ENCODE measurements at regions not wholly inside any gene's neighbourhood (a gene's known extent, or its start where the extent isn't known, plus 50 kb on each side); places are given as distances from the start of the nearest gene placed in this dataset.

DNA sequence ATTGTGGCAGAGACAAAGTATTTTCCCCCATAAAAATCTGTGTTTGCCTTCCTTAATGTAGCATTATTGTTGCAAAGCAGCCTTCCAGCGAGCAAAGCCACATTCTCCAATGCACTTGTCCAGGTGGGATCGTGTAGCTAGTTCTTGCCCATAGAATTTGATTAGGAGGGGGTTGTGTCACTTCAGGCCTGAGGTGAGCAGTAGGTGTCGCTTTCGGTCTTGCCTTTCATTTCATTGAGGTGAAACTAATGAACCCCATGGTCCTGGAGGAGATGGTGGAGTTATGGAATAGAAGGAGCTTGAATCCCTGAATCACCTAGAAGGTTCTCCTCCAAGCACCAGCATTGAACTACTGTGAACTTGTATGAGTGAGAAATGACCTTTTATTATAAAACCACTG, 318.9 kb upstream of the PBX1 start:
- Mint-ChIP-seq H3K9me3 (peaks cover 7% of the 10 kb centered on the region), H3K4me3 (no peak overlapping the region), H3K27me3 (no peaks in the 10 kb centered on the region), H3K4me1 (no peaks in the 10 kb centered on the region), H3K27ac (no peak overlapping the region), H3K36me3 (ENCODE audit: low read depth) (no peaks in the 10 kb centered on the region)
- ChIA-PET CTCF (no interaction called here), POLR2A (no interaction called here)
- TF ChIP-seq, protein P1, sequence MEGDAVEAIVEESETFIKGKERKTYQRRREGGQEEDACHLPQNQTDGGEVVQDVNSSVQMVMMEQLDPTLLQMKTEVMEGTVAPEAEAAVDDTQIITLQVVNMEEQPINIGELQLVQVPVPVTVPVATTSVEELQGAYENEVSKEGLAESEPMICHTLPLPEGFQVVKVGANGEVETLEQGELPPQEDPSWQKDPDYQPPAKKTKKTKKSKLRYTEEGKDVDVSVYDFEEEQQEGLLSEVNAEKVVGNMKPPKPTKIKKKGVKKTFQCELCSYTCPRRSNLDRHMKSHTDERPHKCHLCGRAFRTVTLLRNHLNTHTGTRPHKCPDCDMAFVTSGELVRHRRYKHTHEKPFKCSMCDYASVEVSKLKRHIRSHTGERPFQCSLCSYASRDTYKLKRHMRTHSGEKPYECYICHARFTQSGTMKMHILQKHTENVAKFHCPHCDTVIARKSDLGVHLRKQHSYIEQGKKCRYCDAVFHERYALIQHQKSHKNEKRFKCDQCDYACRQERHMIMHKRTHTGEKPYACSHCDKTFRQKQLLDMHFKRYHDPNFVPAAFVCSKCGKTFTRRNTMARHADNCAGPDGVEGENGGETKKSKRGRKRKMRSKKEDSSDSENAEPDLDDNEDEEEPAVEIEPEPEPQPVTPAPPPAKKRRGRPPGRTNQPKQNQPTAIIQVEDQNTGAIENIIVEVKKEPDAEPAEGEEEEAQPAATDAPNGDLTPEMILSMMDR (IDR thresholded peaks at IDR 0.05): no peak
- ATAC-seq (ENCODE audit: low read depth) (no peak), DNase-seq (no peak)
- intact Hi-C loops (cut with micrococcal nuclease): no loop called here

DNA sequence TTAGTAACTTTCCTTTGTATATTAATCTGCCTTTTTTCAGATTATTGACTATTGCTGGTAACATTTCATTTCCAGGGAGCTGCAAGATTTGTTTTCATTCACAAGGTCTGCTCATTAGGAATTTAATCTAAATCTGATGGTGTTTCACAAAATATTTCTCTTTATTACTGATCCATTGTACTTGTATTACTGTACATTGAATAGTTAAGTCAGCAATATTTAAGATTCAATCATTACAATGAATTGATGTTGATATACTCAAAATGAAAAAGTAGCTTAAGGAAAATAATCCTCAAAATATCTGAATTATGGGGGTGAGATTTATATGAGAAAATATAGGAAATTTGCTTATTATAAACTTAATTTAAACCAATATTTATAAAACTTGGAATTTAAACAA, 308.6 kb upstream of the PBX1 start:
- CTCF ChIA-PET: no interaction called here
- POLR2A ChIA-PET: no interaction called here
- H3K4me3 Mint-ChIP-seq: no peak overlapping the region
- no peaks in the 10 kb centered on the region for H3K4me1 Mint-ChIP-seq
- TF ChIP-seq, protein P1 (IDR thresholded peaks at IDR 0.05): no peak
- DNase-seq: no peak
- intact Hi-C loops (cut with micrococcal nuclease): no loop called here
- ATAC-seq (ENCODE audit: low read depth): no peak
- H3K27me3 Mint-ChIP-seq: no peaks in the 10 kb centered on the region
- H3K27ac Mint-ChIP-seq: no peak overlapping the region
- H3K9me3 Mint-ChIP-seq: peaks cover 19% of the 10 kb centered on the region
- no peaks in the 10 kb centered on the region for H3K36me3 Mint-ChIP-seq (ENCODE audit: low read depth)

DNA sequence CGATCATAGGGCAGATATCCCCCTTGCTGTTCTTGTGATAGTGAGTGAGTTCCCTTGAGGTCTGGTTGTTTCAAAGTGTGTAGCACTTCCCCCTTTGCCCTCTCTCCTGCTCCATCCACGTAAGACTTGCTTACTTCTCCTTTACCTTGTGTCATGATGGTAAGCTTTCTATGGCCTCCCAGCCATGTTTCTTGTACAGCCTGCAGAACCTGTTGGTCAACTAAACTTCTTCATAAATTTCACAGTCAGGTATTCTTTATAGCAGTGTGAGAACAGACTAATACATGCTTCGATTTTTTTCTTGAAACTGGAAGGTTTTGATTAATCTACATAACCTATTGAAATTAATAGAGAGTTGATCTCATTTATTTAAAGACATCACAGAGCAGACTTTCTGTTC, 302.5 kb upstream of the PBX1 start:
- ChIA-PET CTCF (no interaction called here), POLR2A (no interaction called here)
- no peaks in the 10 kb centered on the region for H3K36me3 Mint-ChIP-seq (ENCODE audit: low read depth)
- no peaks in the 10 kb centered on the region for H3K4me1 Mint-ChIP-seq
- intact Hi-C loops (cut with micrococcal nuclease): no loop called here
- H3K27me3 Mint-ChIP-seq: no peaks in the 10 kb centered on the region
- H3K27ac Mint-ChIP-seq: no peak overlapping the region
- H3K9me3 Mint-ChIP-seq: peaks cover 12% of the 10 kb centered on the region
- TF ChIP-seq, protein P1 (IDR thresholded peaks at IDR 0.05): no peak
- ATAC-seq (ENCODE audit: low read depth) (no peak), DNase-seq (no peak)
- H3K4me3 Mint-ChIP-seq: no peak overlapping the region

DNA sequence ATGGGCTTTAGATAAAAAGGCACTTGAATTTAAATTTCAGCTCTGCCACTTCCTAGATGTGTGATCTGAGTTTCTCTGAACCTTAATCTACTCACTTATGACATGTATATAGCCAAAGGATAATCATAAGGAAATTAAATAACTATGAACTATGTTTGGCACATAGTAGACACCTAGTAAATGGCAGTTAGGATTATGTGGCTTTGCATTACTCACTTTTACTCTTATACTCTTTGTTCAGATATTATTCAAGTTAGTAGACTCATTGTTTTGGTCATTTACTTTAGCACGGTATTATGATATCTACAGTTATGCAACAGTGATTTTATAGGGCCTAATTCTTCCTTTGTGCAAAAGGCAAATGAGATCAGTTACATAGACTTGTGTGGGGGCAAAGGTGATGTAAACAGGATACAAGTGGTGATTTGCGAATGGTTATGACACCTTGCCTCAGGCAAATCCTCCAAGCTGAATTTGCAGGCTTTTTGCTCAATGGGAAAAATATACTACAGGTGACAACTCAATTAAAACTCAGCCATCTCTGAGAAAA, 297.2 kb upstream of the PBX1 start:
- ATAC-seq (ENCODE audit: low read depth) (no peak), DNase-seq (no peak)
- Mint-ChIP-seq H3K4me3 (no peak overlapping the region), H3K27ac (no peak overlapping the region), H3K9me3 (peaks cover 2% of the 10 kb centered on the region), H3K36me3 (ENCODE audit: low read depth) (no peaks in the 10 kb centered on the region), H3K27me3 (no peaks in the 10 kb centered on the region), H3K4me1 (no peaks in the 10 kb centered on the region)
- TF ChIP-seq, protein P1 (IDR thresholded peaks at IDR 0.05): no peak
- ChIA-PET CTCF (no interaction called here), POLR2A (no interaction called here)
- intact Hi-C loops (cut with micrococcal nuclease): no loop called here

GRCh38 chr1:164263540-164263939, 295.4 kb upstream of the PBX1 start:
- ATAC-seq (ENCODE audit: low read depth) (no peak), DNase-seq (no peak)
- ChIA-PET POLR2A (no interaction called here), CTCF (no interaction called here)
- Mint-ChIP-seq H3K4me3 (no peak overlapping the region), H3K9me3 (peaks cover 2% of the 10 kb centered on the region), H3K36me3 (ENCODE audit: low read depth) (no peaks in the 10 kb centered on the region), H3K4me1 (no peaks in the 10 kb centered on the region), H3K27ac (no peak overlapping the region), H3K27me3 (no peaks in the 10 kb centered on the region)
- TF ChIP-seq, protein P1 (IDR thresholded peaks at IDR 0.05): no peak
- intact Hi-C loops (cut with micrococcal nuclease): no loop called here

Measured in activated B cell treated with CpG ODN at 0.5 μM for 24 hours (primary cell).